ENCODE measurements at regions not wholly inside any gene's neighbourhood (a gene's known extent, or its start where the extent isn't known, plus 50 kb on each side); places are given as distances from the start of the nearest gene placed in this dataset.
"Not testable (repeated sequence)": the region's sequence is repeated elsewhere in the genome, so short reads cannot be mapped to it uniquely, and the experiment has no call there.

DNA sequence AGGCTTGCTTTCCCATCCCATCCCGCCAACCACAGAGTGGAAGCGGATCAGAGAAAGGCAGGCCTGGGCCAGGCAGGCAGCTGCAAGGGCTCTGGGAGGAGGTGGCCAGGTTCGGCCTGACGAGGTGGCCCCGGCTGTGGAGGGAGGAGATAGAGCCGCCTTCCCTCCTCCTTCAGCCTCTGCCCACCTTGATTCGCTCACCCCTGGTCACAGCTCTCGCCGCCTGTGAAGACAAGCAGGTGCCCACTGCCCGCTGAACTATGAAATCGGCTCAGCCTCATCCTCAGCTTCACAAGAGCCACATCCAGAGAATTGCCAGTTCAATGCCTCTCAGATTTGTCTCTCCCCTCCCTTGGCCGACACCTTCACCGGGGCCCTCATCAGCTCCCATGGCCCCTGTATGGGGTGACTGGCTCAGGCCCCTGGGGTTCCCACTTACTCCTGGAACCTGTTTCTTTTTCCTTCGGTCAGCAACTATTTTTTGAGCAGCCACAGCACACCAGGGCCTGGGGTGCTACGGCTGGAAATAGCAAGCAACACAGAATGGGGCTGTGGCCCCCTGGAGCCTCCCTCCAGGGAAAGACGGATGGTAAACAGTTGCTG, 80.0 kb upstream of the CHST15 start:
- TF ChIP-seq CTCF (conservative IDR thresholded peaks at IDR 0.05; ENCODE audit: low read depth, low read length) = no peak
- no peak for DNase-seq (ENCODE audit: low read depth)
- H3K4me3 ChIP-seq (ENCODE audit: low read depth, low read length) = no peak overlapping the region

DNA sequence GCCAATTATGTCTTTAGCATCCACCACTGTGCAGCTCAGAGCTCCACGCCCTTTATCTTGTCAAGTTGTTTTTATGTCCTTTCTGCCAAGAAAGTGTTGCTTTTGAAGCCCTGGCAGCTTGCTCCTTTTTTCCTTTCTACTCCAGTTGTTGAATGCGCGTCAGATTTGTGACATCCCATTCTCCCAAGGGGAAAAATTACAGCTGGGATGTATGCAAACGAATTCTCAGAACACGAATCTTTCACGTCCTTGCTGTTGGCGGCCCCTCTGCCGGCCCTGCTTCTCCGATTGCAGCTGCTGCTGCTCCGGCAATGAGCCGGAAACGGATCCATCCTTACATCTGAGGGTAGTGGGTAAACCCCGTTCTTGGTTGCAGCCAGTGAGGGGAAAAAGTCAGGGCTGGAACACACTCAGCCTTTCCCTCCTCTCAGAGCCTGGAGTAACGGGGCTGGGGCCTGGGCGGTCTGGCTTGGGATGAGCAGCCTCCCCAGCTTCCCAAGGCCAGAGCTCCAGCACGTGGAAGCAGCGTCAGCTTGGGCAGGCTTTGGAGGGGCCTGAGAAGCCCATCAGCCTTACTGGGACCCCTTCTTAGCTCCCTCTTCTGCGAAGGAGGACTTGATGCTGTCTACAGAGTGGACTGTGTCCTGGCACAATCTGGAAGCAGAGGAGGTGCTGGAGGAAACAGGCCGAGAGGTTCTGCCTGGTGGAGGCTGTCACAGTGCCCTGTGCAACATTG, 79.0 kb upstream of the CHST15 start:
- no peak for TF ChIP-seq CTCF (conservative IDR thresholded peaks at IDR 0.05; ENCODE audit: low read depth, low read length)
- H3K4me3 ChIP-seq (ENCODE audit: low read depth, low read length) = no peak overlapping the region
- DNase-seq (ENCODE audit: low read depth) = no peak

- DNase-seq (ENCODE audit: low read depth) = no peak
- TF ChIP-seq CTCF (conservative IDR thresholded peaks at IDR 0.05; ENCODE audit: low read depth, low read length) = no peak
- no peak overlapping the region for H3K4me3 ChIP-seq (ENCODE audit: low read depth, low read length)
Observed at GRCh38 chr10:124171561-124171960, 78.2 kb upstream of the CHST15 start.

DNA sequence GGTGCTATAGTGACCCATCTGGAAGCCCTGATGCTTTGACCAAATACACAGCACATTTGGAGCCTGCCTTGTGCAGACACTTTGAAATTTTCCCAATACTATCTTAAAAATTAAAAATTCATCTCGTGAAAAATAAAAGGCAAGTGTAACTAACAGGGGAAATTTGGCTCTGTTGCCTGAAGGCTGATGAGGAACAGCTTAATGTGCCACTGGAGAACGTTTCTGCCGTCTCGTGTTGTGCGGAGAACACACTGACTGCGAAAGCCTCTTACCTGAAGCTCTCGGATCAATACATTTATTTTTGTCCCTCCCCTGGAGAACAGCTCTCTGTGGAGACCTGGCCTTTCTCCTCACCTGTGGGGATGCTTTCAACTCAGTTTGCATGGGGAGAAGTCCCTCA, 77.2 kb upstream of the CHST15 start:
- no peak for DNase-seq (ENCODE audit: low read depth)
- no peak overlapping the region for H3K4me3 ChIP-seq (ENCODE audit: low read depth, low read length)
- TF ChIP-seq CTCF (conservative IDR thresholded peaks at IDR 0.05; ENCODE audit: low read depth, low read length) = no peak

- H3K4me3 ChIP-seq (ENCODE audit: low read depth, low read length) = no peak overlapping the region
- DNase-seq (ENCODE audit: low read depth) = no peak
- no peak for TF ChIP-seq CTCF (conservative IDR thresholded peaks at IDR 0.05; ENCODE audit: low read depth, low read length)
Observed at GRCh38 chr10:124168991-124169802, 75.8 kb upstream of the CHST15 start.

GRCh38 chr10:124168581-124168980, 75.2 kb upstream of the CHST15 start:
- H3K4me3 ChIP-seq (ENCODE audit: low read depth, low read length) = no peak overlapping the region
- TF ChIP-seq CTCF (conservative IDR thresholded peaks at IDR 0.05; ENCODE audit: low read depth, low read length) = no peak
- DNase-seq (ENCODE audit: low read depth) = no peak

DNA sequence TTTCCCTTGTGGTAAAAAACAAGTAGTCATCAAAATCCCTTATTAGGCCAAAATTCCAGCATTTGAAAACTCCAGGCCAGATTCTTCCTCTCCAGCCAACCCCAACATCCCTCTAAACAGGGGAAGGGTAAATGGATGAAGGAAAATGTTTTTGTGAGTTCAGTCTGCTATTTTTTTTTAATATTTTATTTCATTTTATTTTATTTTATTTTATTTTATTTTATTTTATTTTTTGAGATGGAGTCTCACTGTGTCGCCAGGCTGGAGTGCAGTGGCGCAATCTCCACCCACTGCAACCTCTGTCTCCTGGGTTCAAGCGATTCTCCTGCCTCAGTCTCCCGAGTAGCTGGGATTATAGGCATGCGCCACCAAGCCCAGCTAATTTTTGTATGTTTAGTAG, 74.5 kb upstream of the CHST15 start:
- not testable (repeated sequence) for DNase-seq (ENCODE audit: low read depth); H3K4me3 ChIP-seq (ENCODE audit: low read depth, low read length)

All from choroid plexus epithelial cell (primary cell).